Tongue (tissue), 1 donor: ENCODE measurements at regions not wholly inside any gene's neighbourhood (a gene's known extent, or its start where the extent isn't known, plus 50 kb on each side); places are given as distances from the start of the nearest gene placed in this dataset.

Experiments
- DNase-seq: peaks from one replicate; pipeline ENCODE4 v3.0.0-alpha.2; 2015

DNA sequence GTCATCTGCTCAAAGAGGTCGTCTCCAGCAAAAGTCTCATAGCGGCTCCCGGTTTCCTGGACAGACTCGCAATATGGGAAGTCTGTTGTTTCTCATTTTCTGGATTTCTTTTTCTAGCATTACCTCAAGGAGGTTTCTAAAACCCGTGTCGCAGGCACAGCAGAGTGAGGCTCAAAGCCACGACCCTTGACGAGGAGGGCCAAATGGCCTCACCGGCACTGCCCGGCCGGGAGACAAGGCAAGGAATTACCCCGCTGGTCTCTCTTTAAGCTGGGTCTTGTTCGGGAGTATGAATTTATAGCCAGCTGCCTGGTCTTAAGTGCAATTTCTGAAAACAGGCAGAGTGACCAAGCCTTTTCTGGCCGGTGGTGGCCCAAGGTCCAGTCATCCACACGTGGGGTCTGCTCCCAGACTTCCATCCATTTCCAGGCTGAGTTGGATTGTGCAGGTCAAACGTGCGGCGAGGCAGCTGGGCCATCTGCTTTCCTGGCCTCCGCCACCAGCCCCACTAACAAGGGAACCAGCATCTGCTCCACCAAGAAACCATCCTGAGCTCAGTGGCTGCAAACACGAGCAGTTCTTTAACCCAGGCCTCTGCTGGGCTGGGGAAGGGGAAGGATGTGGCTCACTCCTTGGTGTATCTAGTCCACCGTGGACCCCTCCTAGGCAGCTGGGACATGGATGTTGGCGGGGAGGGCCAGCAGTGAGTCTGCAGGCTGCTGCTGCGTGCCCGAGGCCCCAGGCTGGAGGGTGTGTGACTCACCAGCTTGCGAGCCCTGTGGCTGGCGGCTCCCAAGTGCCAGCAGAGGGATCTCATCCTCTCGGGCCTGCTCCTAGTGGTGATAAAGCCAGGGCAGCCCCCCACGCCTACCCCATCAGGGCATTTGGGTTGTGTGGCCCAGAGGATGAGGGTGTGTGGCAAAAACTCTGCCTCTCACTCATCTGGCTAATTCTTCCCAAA is 55.6 kb upstream of the COL5A1 start:
- DNase-seq, result no peak

DNA sequence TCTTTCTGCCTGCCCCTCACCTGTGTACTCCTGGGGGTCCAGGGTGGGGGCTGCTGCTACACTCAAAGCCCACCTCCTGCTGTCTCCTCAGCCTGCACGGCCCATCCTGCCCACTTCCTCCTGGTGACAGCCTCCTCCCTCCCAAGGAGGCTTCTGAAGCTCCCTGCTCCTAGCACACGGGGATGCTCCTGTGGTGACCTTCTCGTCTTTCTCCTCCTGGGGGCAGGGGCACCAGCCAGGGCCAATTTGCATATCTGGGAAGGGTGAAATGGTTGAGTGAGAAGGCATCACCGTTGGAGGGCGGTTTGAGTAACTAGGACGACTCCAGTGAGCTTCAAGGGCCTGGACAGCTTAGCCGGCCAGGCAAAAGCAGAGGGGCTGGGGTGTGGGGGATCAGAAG is 51.9 kb upstream of the COL5A1 start:
- DNase-seq, result no peak

GRCh38 chr9:134590240-134591081 is 51.1 kb upstream of the COL5A1 start:
- DNase-seq, result no peak

- DNase-seq, result no peak
Measured at GRCh38 chr9:134591082-134591571, 50.5 kb upstream of the COL5A1 start.

DNA sequence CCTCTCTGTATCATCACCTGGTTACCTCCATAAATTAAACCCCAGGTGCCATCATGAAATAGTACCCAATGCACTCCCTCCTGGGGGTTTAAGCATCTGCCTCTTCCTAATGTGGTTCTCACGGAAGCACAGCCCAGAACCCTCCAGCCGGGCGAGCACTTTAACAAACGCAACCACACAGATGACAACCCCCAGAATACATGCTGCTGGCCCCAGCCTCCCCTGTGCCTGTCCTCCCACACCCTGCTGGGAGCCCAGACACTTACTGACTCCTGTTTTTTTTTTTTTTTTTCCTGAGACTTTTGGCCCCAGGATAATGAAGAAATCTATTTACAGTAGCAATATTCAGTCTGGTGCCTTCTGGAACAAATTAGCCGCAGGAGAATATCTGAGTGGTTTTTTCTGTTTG is 50.0 kb upstream of the COL5A1 start:
- DNase-seq, result no peak
